ENCODE measurements at regions not wholly inside any gene's neighbourhood (a gene's known extent, or its start where the extent isn't known, plus 50 kb on each side); places are given as distances from the start of the nearest gene placed in this dataset.

DNA sequence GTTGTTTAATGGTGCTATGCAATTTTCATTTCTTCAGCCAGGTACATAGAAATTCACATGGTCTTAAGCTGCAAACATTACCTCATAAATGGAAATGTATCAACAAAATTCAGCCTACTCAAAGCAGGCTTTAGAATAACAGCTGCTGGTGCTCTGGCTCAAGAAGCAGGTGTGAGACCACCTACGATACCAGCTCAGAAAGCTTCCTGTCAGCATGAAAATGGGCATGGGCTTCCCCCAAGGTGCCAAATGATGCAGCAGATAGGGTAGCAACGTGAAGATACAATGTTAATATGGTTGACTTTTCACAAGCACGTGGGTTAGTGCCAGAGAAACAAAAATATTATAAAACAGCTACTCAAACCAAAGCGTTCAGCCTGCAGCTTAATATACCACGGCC, 343.4 kb upstream of the PRICKLE1 start (continued):
- TF ChIP-seq ZNF221 (tag by site-specific recombination; IDR thresholded peaks at IDR 0.05; ENCODE audit: borderline replicate concordance): no peak
- no peak for TF ChIP-seq ZNF585B (tag by site-specific recombination; IDR thresholded peaks at IDR 0.05)

DNA sequence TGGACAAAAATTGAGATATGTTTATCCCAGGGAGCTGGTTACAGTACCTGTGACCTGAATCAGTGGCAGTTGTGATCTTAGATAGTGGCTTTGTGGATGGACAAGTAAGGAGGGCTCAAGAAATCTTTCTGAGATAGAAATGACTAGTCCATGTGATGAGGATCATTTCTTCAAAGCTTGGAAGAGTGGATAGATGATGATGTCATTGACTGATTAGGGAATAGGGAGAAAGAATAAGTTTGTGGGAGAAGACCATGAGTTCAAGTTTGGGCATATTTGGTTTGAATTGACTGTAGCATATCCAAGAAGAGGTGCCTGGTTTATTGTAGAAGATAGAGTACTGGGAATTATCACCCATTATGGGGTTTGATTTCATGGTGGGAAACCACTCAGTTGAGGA, 336.7 kb upstream of the PRICKLE1 start:
- TF ChIP-seq, protein P1, sequence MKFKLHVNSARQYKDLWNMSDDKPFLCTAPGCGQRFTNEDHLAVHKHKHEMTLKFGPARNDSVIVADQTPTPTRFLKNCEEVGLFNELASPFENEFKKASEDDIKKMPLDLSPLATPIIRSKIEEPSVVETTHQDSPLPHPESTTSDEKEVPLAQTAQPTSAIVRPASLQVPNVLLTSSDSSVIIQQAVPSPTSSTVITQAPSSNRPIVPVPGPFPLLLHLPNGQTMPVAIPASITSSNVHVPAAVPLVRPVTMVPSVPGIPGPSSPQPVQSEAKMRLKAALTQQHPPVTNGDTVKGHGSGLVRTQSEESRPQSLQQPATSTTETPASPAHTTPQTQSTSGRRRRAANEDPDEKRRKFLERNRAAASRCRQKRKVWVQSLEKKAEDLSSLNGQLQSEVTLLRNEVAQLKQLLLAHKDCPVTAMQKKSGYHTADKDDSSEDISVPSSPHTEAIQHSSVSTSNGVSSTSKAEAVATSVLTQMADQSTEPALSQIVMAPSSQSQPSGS (tag by site-specific recombination; IDR thresholded peaks at IDR 0.05; ENCODE audit: low read depth): peak; percentile 88
- TF ChIP-seq ZNF596 (tag by site-specific recombination; IDR thresholded peaks at IDR 0.05) (no peak), ZNF843 (tag by site-specific recombination; IDR thresholded peaks at IDR 0.05) (no peak), ZBTB8A (tag by site-specific recombination; IDR thresholded peaks at IDR 0.05) (no peak), ZNF138 (tag by site-specific recombination; IDR thresholded peaks at IDR 0.05; ENCODE audit: borderline replicate concordance) (no peak), HOXA7 (CRISPR knock-in tag; IDR thresholded peaks at IDR 0.05; ENCODE audit: borderline replicate concordance) (no peak), ZBTB48 (tag by site-specific recombination; IDR thresholded peaks at IDR 0.05) (0 out of 2 replicates have a peak, but pooled peaks have one; percentile 15)
- TF ChIP-seq, protein P2, sequence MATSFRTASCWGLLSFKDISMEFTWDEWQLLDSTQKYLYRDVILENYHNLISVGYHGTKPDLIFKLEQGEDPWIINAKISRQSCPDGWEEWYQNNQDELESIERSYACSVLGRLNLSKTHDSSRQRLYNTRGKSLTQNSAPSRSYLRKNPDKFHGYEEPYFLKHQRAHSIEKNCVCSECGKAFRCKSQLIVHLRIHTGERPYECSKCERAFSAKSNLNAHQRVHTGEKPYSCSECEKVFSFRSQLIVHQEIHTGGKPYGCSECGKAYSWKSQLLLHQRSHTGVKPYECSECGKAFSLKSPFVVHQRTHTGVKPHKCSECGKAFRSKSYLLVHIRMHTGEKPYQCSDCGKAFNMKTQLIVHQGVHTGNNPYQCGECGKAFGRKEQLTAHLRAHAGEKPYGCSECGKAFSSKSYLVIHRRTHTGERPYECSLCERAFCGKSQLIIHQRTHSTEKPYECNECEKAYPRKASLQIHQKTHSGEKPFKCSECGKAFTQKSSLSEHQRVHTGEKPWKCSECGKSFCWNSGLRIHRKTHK (tag by site-specific recombination; IDR thresholded peaks at IDR 0.05): no peak
- Histone ChIP-seq H3K9me3 (ENCODE audit: control insufficient read depth, insufficient read depth, low read depth, low read length) (no peaks in the 10 kb centered on the region), H3K4me3 (ENCODE audit: low read depth, low read length) (no peak overlapping the region), H3K4me1 (ENCODE audit: control insufficient read depth, insufficient read depth, low read length) (peaks cover 25% of the 10 kb centered on the region), H3K36me3 (ENCODE audit: control insufficient read depth in 2 of 2, insufficient read depth in 1 of 2, low read length in 2 of 2) (no peaks in the 10 kb centered on the region), H3K27ac (ENCODE audit: extremely low read depth, low read depth, low read length) (no peak overlapping the region)
- ChIA-PET POLR2A (no interaction called here), CTCF (interaction anchor here (0.7 kb wide), 1 partner anchor 9 kb away, joined by 3 read pairs; no protein-coding TSS in a partner anchor)

DNA sequence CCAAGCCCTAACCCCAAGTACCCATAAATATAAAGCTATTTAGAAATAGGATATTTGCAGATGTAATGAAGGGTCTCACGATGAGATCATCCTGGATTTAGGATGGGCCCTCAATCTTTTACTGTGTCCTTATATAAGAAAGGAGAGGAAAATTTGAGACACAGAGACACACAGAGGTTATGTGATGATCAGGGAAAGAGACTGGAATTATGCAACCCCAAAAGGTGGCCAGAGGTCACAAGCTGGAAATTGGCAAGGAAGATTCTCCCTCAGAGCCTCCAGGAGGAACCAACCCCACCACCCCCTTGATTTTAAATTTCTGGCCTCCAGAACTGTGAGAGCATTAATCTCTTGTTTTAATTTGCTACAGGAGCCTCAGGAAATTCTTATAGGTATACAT, 334.9 kb upstream of the PRICKLE1 start:
- no peak overlapping the region for H3K4me3 ChIP-seq (ENCODE audit: low read depth, low read length)
- no peaks in the 10 kb centered on the region for H3K9me3 ChIP-seq (ENCODE audit: control insufficient read depth, insufficient read depth, low read depth, low read length)
- H3K27ac ChIP-seq (ENCODE audit: extremely low read depth, low read depth, low read length): no peak overlapping the region
- no peaks in the 10 kb centered on the region for H3K36me3 ChIP-seq (ENCODE audit: control insufficient read depth in 2 of 2, insufficient read depth in 1 of 2, low read length in 2 of 2)
- peaks cover 25% of the 10 kb centered on the region for H3K4me1 ChIP-seq (ENCODE audit: control insufficient read depth, insufficient read depth, low read length)
- no peak for TF ChIP-seq ZNF24 (tag by site-specific recombination; IDR thresholded peaks at IDR 0.05)
- TF ChIP-seq TRIM28 (IDR thresholded peaks at IDR 0.05; ENCODE audit: borderline replicate concordance, low read length): no peak
- TF ChIP-seq, protein P3, sequence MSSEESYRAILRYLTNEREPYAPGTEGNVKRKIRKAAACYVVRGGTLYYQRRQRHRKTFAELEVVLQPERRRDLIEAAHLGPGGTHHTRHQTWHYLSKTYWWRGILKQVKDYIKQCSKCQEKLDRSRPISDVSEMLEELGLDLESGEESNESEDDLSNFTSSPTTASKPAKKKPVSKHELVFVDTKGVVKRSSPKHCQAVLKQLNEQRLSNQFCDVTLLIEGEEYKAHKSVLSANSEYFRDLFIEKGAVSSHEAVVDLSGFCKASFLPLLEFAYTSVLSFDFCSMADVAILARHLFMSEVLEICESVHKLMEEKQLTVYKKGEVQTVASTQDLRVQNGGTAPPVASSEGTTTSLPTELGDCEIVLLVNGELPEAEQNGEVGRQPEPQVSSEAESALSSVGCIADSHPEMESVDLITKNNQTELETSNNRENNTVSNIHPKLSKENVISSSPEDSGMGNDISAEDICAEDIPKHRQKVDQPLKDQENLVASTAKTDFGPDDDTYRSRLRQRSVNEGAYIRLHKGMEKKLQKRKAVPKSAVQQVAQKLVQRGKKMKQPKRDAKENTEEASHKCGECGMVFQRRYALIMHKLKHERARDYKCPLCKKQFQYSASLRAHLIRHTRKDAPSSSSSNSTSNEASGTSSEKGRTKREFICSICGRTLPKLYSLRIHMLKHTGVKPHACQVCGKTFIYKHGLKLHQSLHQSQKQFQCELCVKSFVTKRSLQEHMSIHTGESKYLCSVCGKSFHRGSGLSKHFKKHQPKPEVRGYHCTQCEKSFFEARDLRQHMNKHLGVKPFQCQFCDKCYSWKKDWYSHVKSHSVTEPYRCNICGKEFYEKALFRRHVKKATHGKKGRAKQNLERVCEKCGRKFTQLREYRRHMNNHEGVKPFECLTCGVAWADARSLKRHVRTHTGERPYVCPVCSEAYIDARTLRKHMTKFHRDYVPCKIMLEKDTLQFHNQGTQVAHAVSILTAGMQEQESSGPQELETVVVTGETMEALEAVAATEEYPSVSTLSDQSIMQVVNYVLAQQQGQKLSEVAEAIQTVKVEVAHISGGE (tag by site-specific recombination; conservative IDR thresholded peaks at IDR 0.05; ENCODE audit: low read depth): no peak
- no peak for TF ChIP-seq YY1 (tag by site-specific recombination; IDR thresholded peaks at IDR 0.05)
- no peak for TF ChIP-seq ZNF48 (tag by site-specific recombination; IDR thresholded peaks at IDR 0.05)
- no peak for TF ChIP-seq ZNF433 (tag by site-specific recombination; IDR thresholded peaks at IDR 0.05; ENCODE audit: low read depth)
- TF ChIP-seq, protein P4, sequence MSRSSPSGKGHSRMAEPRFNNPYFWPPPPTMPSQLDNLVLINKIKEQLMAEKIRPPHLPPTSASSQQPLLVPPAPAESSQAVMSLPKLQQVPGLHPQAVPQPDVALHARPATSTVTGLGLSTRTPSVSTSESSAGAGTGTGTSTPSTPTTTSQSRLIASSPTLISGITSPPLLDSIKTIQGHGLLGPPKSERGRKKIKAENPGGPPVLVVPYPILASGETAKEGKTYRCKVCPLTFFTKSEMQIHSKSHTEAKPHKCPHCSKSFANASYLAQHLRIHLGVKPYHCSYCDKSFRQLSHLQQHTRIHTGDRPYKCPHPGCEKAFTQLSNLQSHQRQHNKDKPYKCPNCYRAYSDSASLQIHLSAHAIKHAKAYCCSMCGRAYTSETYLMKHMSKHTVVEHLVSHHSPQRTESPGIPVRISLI (tag by site-specific recombination; IDR thresholded peaks at IDR 0.05): no peak
- TF ChIP-seq ZFP3 (tag by site-specific recombination; IDR thresholded peaks at IDR 0.05; ENCODE audit: low read depth): no peak
- TF ChIP-seq SALL2 (tag by site-specific recombination; IDR thresholded peaks at IDR 0.05; ENCODE audit: borderline replicate concordance): no peak
- TF ChIP-seq, protein P5, sequence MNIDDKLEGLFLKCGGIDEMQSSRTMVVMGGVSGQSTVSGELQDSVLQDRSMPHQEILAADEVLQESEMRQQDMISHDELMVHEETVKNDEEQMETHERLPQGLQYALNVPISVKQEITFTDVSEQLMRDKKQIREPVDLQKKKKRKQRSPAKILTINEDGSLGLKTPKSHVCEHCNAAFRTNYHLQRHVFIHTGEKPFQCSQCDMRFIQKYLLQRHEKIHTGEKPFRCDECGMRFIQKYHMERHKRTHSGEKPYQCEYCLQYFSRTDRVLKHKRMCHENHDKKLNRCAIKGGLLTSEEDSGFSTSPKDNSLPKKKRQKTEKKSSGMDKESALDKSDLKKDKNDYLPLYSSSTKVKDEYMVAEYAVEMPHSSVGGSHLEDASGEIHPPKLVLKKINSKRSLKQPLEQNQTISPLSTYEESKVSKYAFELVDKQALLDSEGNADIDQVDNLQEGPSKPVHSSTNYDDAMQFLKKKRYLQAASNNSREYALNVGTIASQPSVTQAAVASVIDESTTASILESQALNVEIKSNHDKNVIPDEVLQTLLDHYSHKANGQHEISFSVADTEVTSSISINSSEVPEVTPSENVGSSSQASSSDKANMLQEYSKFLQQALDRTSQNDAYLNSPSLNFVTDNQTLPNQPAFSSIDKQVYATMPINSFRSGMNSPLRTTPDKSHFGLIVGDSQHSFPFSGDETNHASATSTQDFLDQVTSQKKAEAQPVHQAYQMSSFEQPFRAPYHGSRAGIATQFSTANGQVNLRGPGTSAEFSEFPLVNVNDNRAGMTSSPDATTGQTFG (tag by site-specific recombination; IDR thresholded peaks at IDR 0.05; ENCODE audit: borderline replicate concordance): no peak
- TF ChIP-seq IKZF3 (tag by site-specific recombination; IDR thresholded peaks at IDR 0.05): no peak
- TF ChIP-seq ZNF658 (tag by site-specific recombination; IDR thresholded peaks at IDR 0.05): no peak
- no peak for TF ChIP-seq ZBTB21 (tag by site-specific recombination; IDR thresholded peaks at IDR 0.05)
- TF ChIP-seq ZSCAN16 (tag by site-specific recombination; IDR thresholded peaks at IDR 0.05): no peak
- no peak for TF ChIP-seq ZNF610 (tag by site-specific recombination; IDR thresholded peaks at IDR 0.05; ENCODE audit: borderline replicate concordance)
- ChIA-PET CTCF (no interaction called here), POLR2A (no interaction called here)
